HepG2 (cell line): ENCODE measurements at regions not wholly inside any gene's neighbourhood (a gene's known extent, or its start where the extent isn't known, plus 50 kb on each side); places are given as distances from the start of the nearest gene placed in this dataset.

Experiments used
- ATAC-seq: fragments of 200-7000 bp; cut with Tn5 transposase; 3 replicates; pipeline ENCODE4 v1.9.1; 2020; ENCODE audit warnings: mild to moderate bottlenecking, moderate library complexity
- BruUV-seq: library from RNA; stranded (reverse); fragments of 400-500 nt; replicated peaks from 2 replicates; lab custom pipeline; 2021; lab: Mats Ljungman, UMichigan
- CTCF ChIA-PET: fragments of 300-600 bp; formaldehyde crosslinking; extraction: SDS; loops from one replicate; lab custom pipeline; 2021; ENCODE audit warnings: low total read pairs, inconsistent platforms, low intra/inter-chr PET ratio; lab: Yijun Ruan, JAX
- POLR2A ChIA-PET: fragments of 350-600 bp; sonication (Branson Sonifier 250); formaldehyde crosslinking; loops from one replicate; lab custom pipeline; 2020; ENCODE audit warnings: antibody characterized with exemption, inconsistent platforms; lab: Yijun Ruan, JAX
- DNase-seq: peaks from one replicate; pipeline ENCODE4 v3.0.0-alpha.2; 2015; ENCODE audit warnings: low spot score
- FAIRE-seq: peaks from 3 replicates; lab custom pipeline; 2011; peaks lifted over from hg19 to GRCh38; lab: Jason Lieb, UNC
- H2AFZ ChIP-seq: one replicate; pipeline ENCODE4 v1.6.1; 2011; ENCODE audit warnings: low read length, inconsistent platforms
- H3K27ac ChIP-seq: fragments of 300-600 bp; 3 replicates; pipeline ENCODE4 v1.8.0; 2011; ENCODE audit warnings: mixed run types, mild to moderate bottlenecking, mixed read lengths, low read length, inconsistent platforms; ENCODE audit not compliant: insufficient read depth; ENCODE audit errors: extremely low read length
- H3K27me3 ChIP-seq, 2 experiments: fragments of 200-600 bp in 1 of 2; 2 replicates in 1 of 2; 3 replicates in 1 of 2; pipeline versions ENCODE4 v1.6.0 to v1.8.0; 2011; ENCODE audit warnings: low read length in 2 of 2, mild to moderate bottlenecking in 2 of 2, moderate library complexity in 2 of 2, inconsistent platforms in 1 of 2; ENCODE audit not compliant: insufficient read depth in 2 of 2, control insufficient read depth in 1 of 2
- H3K36me3 ChIP-seq, 2 experiments: fragments of 200-600 bp in 1 of 2; replicated peaks in 1 of 2; 2 replicates in 1 of 2; 3 replicates in 1 of 2; pipeline versions ENCODE4 v1.5.1 to v1.8.0; 2011; ENCODE audit warnings: low read length in 2 of 2, inconsistent platforms in 1 of 2; ENCODE audit not compliant: insufficient read depth in 2 of 2, control insufficient read depth in 1 of 2
- H3K4me1 ChIP-seq: 2 replicates; pipeline ENCODE4 v1.5.1; 2012; ENCODE audit warnings: low read length, inconsistent platforms; ENCODE audit not compliant: insufficient read depth
- H3K4me2 ChIP-seq: 2 replicates; pipeline ENCODE4 v1.6.0; 2011; ENCODE audit warnings: low read depth, low read length, inconsistent platforms
- H3K4me3 ChIP-seq, 3 experiments: fragments of 200-600 bp in 1 of 3; sonication (generic), shearing (Covaris generic) in 1 of 3; replicated peaks in 1 of 3; 2 replicates each; pipeline ENCODE4 v1.5.1; 2011 to 2016; ENCODE audit warnings: low read length in 3 of 3, inconsistent platforms in 2 of 3, low read depth in 2 of 3, mild to moderate bottlenecking in 2 of 3, control low read depth in 1 of 3, mixed read lengths in 1 of 3; ENCODE audit not compliant: insufficient read depth in 1 of 3
- H3K79me2 ChIP-seq: one replicate; pipeline ENCODE4 v1.6.1; 2011; ENCODE audit warnings: low read length, inconsistent platforms; ENCODE audit not compliant: insufficient read depth
- H3K9ac ChIP-seq: 2 replicates; pipeline ENCODE4 v1.6.0; 2011; ENCODE audit warnings: mild to moderate bottlenecking, low read depth, low read length, inconsistent platforms; ENCODE audit not compliant: insufficient read depth
- H3K9me3 ChIP-seq: 2 replicates; pipeline ENCODE4 v1.5.1; 2012; ENCODE audit warnings: mild to moderate bottlenecking, low read length
- H4K20me1 ChIP-seq: 2 replicates; pipeline ENCODE4 v1.6.0; 2011; ENCODE audit warnings: inconsistent platforms, mild to moderate bottlenecking, low read length, moderate library complexity; ENCODE audit not compliant: insufficient read depth
- ATF6 ChIP-seq: sonication (generic); formaldehyde crosslinking; conservative IDR thresholded peaks from 2 replicates; pipeline ENCODE4 v1.4.0; 2020; ENCODE audit warnings: missing genetic modification reagents
- HINFP ChIP-seq: sonication (generic); formaldehyde crosslinking; IDR thresholded peaks from 2 replicates; pipeline ENCODE4 v1.4.0; 2020; ENCODE audit warnings: low read depth, mild to moderate bottlenecking, missing genetic modification reagents
- HNF1A ChIP-seq, 2 experiments: sonication (generic) in 1 of 2; formaldehyde crosslinking in 1 of 2; IDR thresholded peaks; 2 replicates each; pipeline versions ENCODE4 v1.4.0 to v1.6.1; 2016 to 2020; ENCODE audit warnings: borderline replicate concordance in 1 of 2, low read depth in 1 of 2, mild to moderate bottlenecking in 1 of 2, missing genetic modification reagents in 1 of 2
- HNF1B ChIP-seq: sonication (generic); formaldehyde crosslinking; IDR thresholded peaks from 2 replicates; pipeline ENCODE4 v1.5.1; 2020; ENCODE audit warnings: mild to moderate bottlenecking, moderate library complexity, missing genetic modification reagents
- PLRG1 ChIP-seq: fragments of 450-650 bp; conservative IDR thresholded peaks from 2 replicates; pipeline ENCODE4 v1.6.1; 2016
- POGK ChIP-seq: sonication (generic); formaldehyde crosslinking; conservative IDR thresholded peaks from 2 replicates; pipeline ENCODE4 v1.8.0; 2022; ENCODE audit warnings: mild to moderate bottlenecking, moderate library complexity, missing genetic modification reagents
- TBP ChIP-seq: sonication (generic); formaldehyde crosslinking; IDR thresholded peaks from 2 replicates; pipeline ENCODE4 v1.5.0; 2020; ENCODE audit warnings: missing genetic modification reagents
- ZBTB34 ChIP-seq: sonication (generic); formaldehyde crosslinking; IDR thresholded peaks from 2 replicates; pipeline ENCODE4 v1.8.0; 2022; ENCODE audit warnings: mild to moderate bottlenecking, missing genetic modification reagents
- ZMYM3 ChIP-seq: sonication (generic); formaldehyde crosslinking; IDR thresholded peaks from 2 replicates; pipeline ENCODE4 v1.5.1; 2020; ENCODE audit warnings: mild to moderate bottlenecking, missing genetic modification reagents
- ZNF740 ChIP-seq: sonication (generic); formaldehyde crosslinking; IDR thresholded peaks from 2 replicates; pipeline ENCODE4 v1.4.0; 2020; ENCODE audit warnings: missing genetic modification reagents
- WGBS: methylation state at CpG from one replicate; pipeline ENCODE4 v1.1.6; 2017; ENCODE audit warnings: low lambda C conversion rate; 5-methylcytosine and 5-hydroxymethylcytosine counted together
- in situ Hi-C: cut with HindIII; loops from 2 replicates; pipeline ENCODE4 v1.10.0; 2017; ENCODE audit warnings: low pct_unique_long_range_greater_than_20kb; ENCODE audit not compliant: extremely low pct_ligation_motif_present
- intact Hi-C: fragments of 100-400 bp; cut with micrococcal nuclease; formaldehyde crosslinking; loops from one replicate; pipeline ENCODE4 v1.10.0; 2022; ENCODE audit not compliant: unreplicated experiment

GRCh38 chr14:104437703-104438102, 141.9 kb upstream of the C14orf180 start:
- in situ Hi-C loops: no loop called here
- TF ChIP-seq TBP (no peak), POGK (CRISPR knock-in tag) (no peak), ATF6 (CRISPR knock-in tag) (no peak), ZBTB34 (CRISPR knock-in tag) (no peak), HINFP (no peak), HNF1B (CRISPR knock-in tag) (no peak), ZMYM3 (no peak), PLRG1 (no peak), HNF1A (IDR thresholded peaks at IDR 0.05; ENCODE audit: low read depth) (no peak), HNF1A (CRISPR knock-in tag; IDR thresholded peaks at IDR 0.05; ENCODE audit: borderline replicate concordance) (no peak), ZNF740 (CRISPR knock-in tag) (no peak)

More at GRCh38 chr14:104437703-104438102, 141.9 kb upstream of the C14orf180 start:
- H3K4me2 ChIP-seq: no peak overlapping the region
- no peak overlapping the region for H3K9ac ChIP-seq
- H3K9me3 ChIP-seq: no peaks in the 10 kb centered on the region
- ChIA-PET POLR2A (no interaction called here), CTCF (no interaction called here)
- no peaks in the 10 kb centered on the region for H4K20me1 ChIP-seq
- 36% methylated on average over 6 of the region's 6 CpGs for WGBS
- no peaks in the 10 kb centered on the region for H3K79me2 ChIP-seq
- H2AFZ ChIP-seq: no peak overlapping the region
- ATAC-seq: no peak
- no peak for FAIRE-seq
- no peak overlapping the region for H3K4me3 ChIP-seq
- DNase-seq: no peak
- no peaks in the 10 kb centered on the region for H3K4me1 ChIP-seq
- H3K36me3 ChIP-seq: no peaks in the 10 kb centered on the region
- H3K27me3 ChIP-seq: peaks cover 10 to 54% of the 10 kb centered on the region in 2 experiments
- intact Hi-C loops: no loop called here
- BruUV-seq: no TSS peak
- no peak overlapping the region for H3K27ac ChIP-seq
